Stimulated activated CD8-positive, alpha-beta memory T cell treated with anti-CD3 and anti-CD28 coated beads, Interleukin-7, amount 100 ng/mL, for 4 hours (primary cell): ENCODE measurements at regions not wholly inside any gene's neighbourhood (a gene's known extent, or its start where the extent isn't known, plus 50 kb on each side); places are given as distances from the start of the nearest gene placed in this dataset.

Experiments
- DNase-seq, 2 donors: peaks; one replicate each; pipeline ENCODE4 v3.0.0-alpha.2; 2020; ENCODE audit warnings: low read depth in 2 of 2

- no peak for DNase-seq
Observed at GRCh38 chr5:142434322-142434612, 109.4 kb upstream of the SPRY4 start.

GRCh38 chr5:142433526-142434321 is 108.9 kb upstream of the SPRY4 start:
- no peak for DNase-seq

GRCh38 chr5:142432961-142433360 is 108.1 kb upstream of the SPRY4 start:
- peak; percentile 19 to 31 for DNase-seq

- peak in 1 of 2 donors; percentile 12 for DNase-seq
Observed at GRCh38 chr5:142432369-142432863, 107.6 kb upstream of the SPRY4 start.

GRCh38 chr5:142428773-142429473 is 104.1 kb upstream of the SPRY4 start:
- DNase-seq, result no peak

GRCh38 chr5:142428036-142428772 is 103.4 kb upstream of the SPRY4 start:
- no peak for DNase-seq

- DNase-seq, result no peak
Observed at GRCh38 chr5:142427529-142427928, 102.7 kb upstream of the SPRY4 start.

GRCh38 chr5:142427015-142427364 is 102.2 kb upstream of the SPRY4 start:
- DNase-seq, result no peak

GRCh38 chr5:142426129-142427014 is 101.6 kb upstream of the SPRY4 start:
- DNase-seq, result peak; percentile 6 to 19

GRCh38 chr5:142425286-142426065 is 100.7 kb upstream of the SPRY4 start:
- no peak for DNase-seq

GRCh38 chr5:142422429-142422828 is 97.6 kb upstream of the SPRY4 start:
- no peak for DNase-seq

GRCh38 chr5:142421621-142422397 is 97.0 kb upstream of the SPRY4 start:
- no peak for DNase-seq

- no peak for DNase-seq
Observed at GRCh38 chr5:142421228-142421617, 96.4 kb upstream of the SPRY4 start.

- DNase-seq, result no peak
Observed at GRCh38 chr5:142420561-142421227, 95.9 kb upstream of the SPRY4 start.

GRCh38 chr5:142412581-142412980 is 87.8 kb upstream of the SPRY4 start:
- no peak for DNase-seq

- no peak for DNase-seq
Observed at GRCh38 chr5:142411656-142412425, 87.0 kb upstream of the SPRY4 start.

- DNase-seq, result no peak
Observed at GRCh38 chr5:142411103-142411502, 86.3 kb upstream of the SPRY4 start.

- no peak for DNase-seq
Observed at GRCh38 chr5:142408981-142409481, 84.2 kb upstream of the SPRY4 start.

GRCh38 chr5:142408536-142408935 is 83.7 kb upstream of the SPRY4 start:
- no peak for DNase-seq
